ENCODE measurements at regions not wholly inside any gene's neighbourhood (a gene's known extent, or its start where the extent isn't known, plus 50 kb on each side); places are given as distances from the start of the nearest gene placed in this dataset.

DNA sequence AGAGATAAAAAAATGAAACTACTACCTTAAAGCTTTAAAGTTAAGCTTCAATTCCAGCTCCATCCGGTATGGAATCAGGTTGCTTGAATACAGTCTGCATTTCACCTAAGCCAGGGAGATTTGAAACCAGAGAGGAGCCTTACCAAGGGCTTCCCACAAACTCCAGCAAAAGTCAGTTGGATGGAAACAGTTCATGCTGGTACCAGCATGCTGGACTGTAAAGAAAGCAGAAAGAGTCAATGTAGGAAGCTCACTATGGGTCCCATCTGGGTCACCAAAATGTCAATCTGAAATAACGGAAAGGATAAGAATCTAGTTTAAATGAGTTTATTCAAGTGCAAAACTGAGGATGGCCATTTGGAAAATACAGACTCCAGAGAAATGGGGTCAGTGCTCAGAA lies 65.3 kb downstream of the CDO1 start:
- TF ChIP-seq RAD21 (conservative IDR thresholded peaks at IDR 0.05 in 1 of 2, IDR thresholded peaks at IDR 0.05 in 1 of 2) (no peak), NFE2L2 (conservative IDR thresholded peaks at IDR 0.05; ENCODE audit: low read length) (no peak), POLR2A (IDR thresholded peaks at IDR 0.05; ENCODE audit: low read length) (no peak), CTCF (IDR thresholded peaks at IDR 0.05) (no peak)
- TF ChIP-seq, protein P1, sequence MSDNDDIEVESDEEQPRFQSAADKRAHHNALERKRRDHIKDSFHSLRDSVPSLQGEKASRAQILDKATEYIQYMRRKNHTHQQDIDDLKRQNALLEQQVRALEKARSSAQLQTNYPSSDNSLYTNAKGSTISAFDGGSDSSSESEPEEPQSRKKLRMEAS (IDR thresholded peaks at IDR 0.05): no peak
